HG03432 (cell line): ENCODE measurements at regions not wholly inside any gene's neighbourhood (a gene's known extent, or its start where the extent isn't known, plus 50 kb on each side); places are given as distances from the start of the nearest gene placed in this dataset.
"Not testable (repeated sequence)": the region's sequence is repeated elsewhere in the genome, so short reads cannot be mapped to it uniquely, and the experiment has no call there.

Source experiments
- ATAC-seq: cut with Tn5 transposase; IDR thresholded peaks from one replicate; pipeline ENCODE4 v1.9.1; 2021; ENCODE audit warnings: mild to moderate bottlenecking, moderate library complexity; ENCODE audit not compliant: unreplicated experiment

GRCh38 chr2:176790468-176790867 is 422.1 kb upstream of the HNRNPA3 start:
- ATAC-seq: no peak

- no peak for ATAC-seq
These were observed 418.8 kb upstream of the HNRNPA3 start for GRCh38 chr2:176793792-176794191.

- no peak for ATAC-seq
These were observed 418.2 kb upstream of the HNRNPA3 start for GRCh38 chr2:176794392-176794791.

GRCh38 chr2:176795823-176796222 is 416.8 kb upstream of the HNRNPA3 start:
- no peak for ATAC-seq

- not testable (repeated sequence) for ATAC-seq
These were observed 415.9 kb upstream of the HNRNPA3 start for GRCh38 chr2:176796677-176797076.

- ATAC-seq: no peak
These were observed 408.2 kb upstream of the HNRNPA3 start for GRCh38 chr2:176804392-176804791.

- no peak for ATAC-seq
These were observed 407.2 kb upstream of the HNRNPA3 start for GRCh38 chr2:176805345-176805744.

- ATAC-seq: no peak
These were observed 400.3 kb upstream of the HNRNPA3 start for GRCh38 chr2:176812246-176812775.

GRCh38 chr2:176813156-176813555 is 399.4 kb upstream of the HNRNPA3 start:
- ATAC-seq: no peak

- no peak for ATAC-seq
These were observed 399.0 kb upstream of the HNRNPA3 start for GRCh38 chr2:176813621-176814049.

GRCh38 chr2:176814274-176814673 is 398.3 kb upstream of the HNRNPA3 start:
- no peak for ATAC-seq

GRCh38 chr2:176814740-176815367 is 397.7 kb upstream of the HNRNPA3 start:
- ATAC-seq: peak; percentile 66

GRCh38 chr2:176817061-176817565 is 395.5 kb upstream of the HNRNPA3 start:
- ATAC-seq: no peak

GRCh38 chr2:176818076-176818475 is 394.5 kb upstream of the HNRNPA3 start:
- no peak for ATAC-seq

GRCh38 chr2:176818617-176819016 is 394.0 kb upstream of the HNRNPA3 start:
- ATAC-seq: no peak

GRCh38 chr2:176819306-176819705 is 393.3 kb upstream of the HNRNPA3 start:
- ATAC-seq: no peak

- ATAC-seq: no peak
These were observed 392.1 kb upstream of the HNRNPA3 start for GRCh38 chr2:176820371-176820932.

- no peak for ATAC-seq
These were observed 391.2 kb upstream of the HNRNPA3 start for GRCh38 chr2:176821350-176821749.

- no peak for ATAC-seq
These were observed 390.5 kb upstream of the HNRNPA3 start for GRCh38 chr2:176822060-176822459.

- no peak for ATAC-seq
These were observed 386.2 kb upstream of the HNRNPA3 start for GRCh38 chr2:176826356-176826755.

- no peak for ATAC-seq
These were observed 385.5 kb upstream of the HNRNPA3 start for GRCh38 chr2:176826984-176827668.

GRCh38 chr2:176830362-176830761 is 382.2 kb upstream of the HNRNPA3 start:
- peak; percentile 56 for ATAC-seq
